Endothelial cell (in vitro differentiated cells): ENCODE measurements at regions not wholly inside any gene's neighbourhood (a gene's known extent, or its start where the extent isn't known, plus 50 kb on each side); places are given as distances from the start of the nearest gene placed in this dataset.

Source experiments
- DNase-seq: peaks from one replicate; pipeline ENCODE4 v3.0.0; 2021; ENCODE audit warnings: low spot score
- H3K27ac Mint-ChIP-seq: one replicate; pipeline ENCODE4 v1.8.0; 2021; ENCODE audit warnings: mixed read lengths, inconsistent platforms; ENCODE audit not compliant: unreplicated experiment
- H3K27me3 Mint-ChIP-seq: one replicate; pipeline ENCODE4 v1.8.0; 2021; ENCODE audit warnings: mild to moderate bottlenecking, moderate library complexity, mixed read lengths, inconsistent platforms; ENCODE audit not compliant: unreplicated experiment
- H3K36me3 Mint-ChIP-seq: one replicate; pipeline ENCODE4 v1.8.0; 2021; ENCODE audit warnings: mild to moderate bottlenecking, low read depth, mixed read lengths, inconsistent platforms; ENCODE audit not compliant: unreplicated experiment
- H3K4me1 Mint-ChIP-seq: one replicate; pipeline ENCODE4 v1.8.0; 2021; ENCODE audit warnings: mild to moderate bottlenecking, mixed read lengths, inconsistent platforms; ENCODE audit not compliant: unreplicated experiment
- H3K4me3 Mint-ChIP-seq: one replicate; pipeline ENCODE4 v1.8.0; 2021; ENCODE audit warnings: mild to moderate bottlenecking, mixed read lengths, inconsistent platforms; ENCODE audit not compliant: unreplicated experiment
- H3K9me3 Mint-ChIP-seq: one replicate; pipeline ENCODE4 v1.8.0; 2021; ENCODE audit warnings: mixed read lengths, inconsistent platforms; ENCODE audit not compliant: unreplicated experiment
- CTCF ChIP-seq: fragments of 200-600 bp; sonication (generic); IDR thresholded peaks from one replicate; pipeline ENCODE4 v1.5.0; 2021; ENCODE audit warnings: antibody characterized with exemption; ENCODE audit not compliant: unreplicated experiment

DNA sequence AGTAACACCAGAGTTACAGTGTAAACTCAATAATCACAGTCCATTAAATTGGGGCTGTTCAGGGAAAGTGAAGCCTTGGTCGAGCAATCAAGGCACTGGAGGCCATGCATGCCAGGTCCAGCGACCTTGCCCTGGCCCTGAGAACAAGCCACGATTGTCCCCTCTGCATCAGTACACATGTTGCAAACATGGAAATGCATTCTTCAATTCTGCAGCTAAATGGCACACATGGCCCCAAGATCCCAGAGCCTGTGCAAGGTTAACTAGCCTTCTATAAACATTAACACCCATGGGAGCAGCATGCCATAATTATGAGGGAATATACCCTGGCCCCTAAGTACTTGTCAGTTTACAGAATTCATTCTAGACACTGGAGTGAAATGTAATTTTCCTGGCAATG, 204.7 kb downstream of the HS3ST3B1 start:
- Mint-ChIP-seq H3K36me3 (no peaks in the 10 kb centered on the region), H3K9me3 (no peaks in the 10 kb centered on the region), H3K27ac (no peak overlapping the region), H3K4me3 (no peak overlapping the region), H3K4me1 (peaks cover 10% of the 10 kb centered on the region), H3K27me3 (peaks cover 4% of the 10 kb centered on the region)
- DNase-seq, result no peak
- no peak for TF ChIP-seq CTCF

GRCh38 chr17:14499976-14500375, 199.1 kb downstream of the HS3ST3B1 start:
- DNase-seq, result no peak
- no peak for TF ChIP-seq CTCF
- Mint-ChIP-seq H3K27ac (no peak overlapping the region), H3K4me3 (no peak overlapping the region), H3K4me1 (no peaks in the 10 kb centered on the region), H3K27me3 (peaks cover 4% of the 10 kb centered on the region), H3K9me3 (no peaks in the 10 kb centered on the region), H3K36me3 (no peaks in the 10 kb centered on the region)

DNA sequence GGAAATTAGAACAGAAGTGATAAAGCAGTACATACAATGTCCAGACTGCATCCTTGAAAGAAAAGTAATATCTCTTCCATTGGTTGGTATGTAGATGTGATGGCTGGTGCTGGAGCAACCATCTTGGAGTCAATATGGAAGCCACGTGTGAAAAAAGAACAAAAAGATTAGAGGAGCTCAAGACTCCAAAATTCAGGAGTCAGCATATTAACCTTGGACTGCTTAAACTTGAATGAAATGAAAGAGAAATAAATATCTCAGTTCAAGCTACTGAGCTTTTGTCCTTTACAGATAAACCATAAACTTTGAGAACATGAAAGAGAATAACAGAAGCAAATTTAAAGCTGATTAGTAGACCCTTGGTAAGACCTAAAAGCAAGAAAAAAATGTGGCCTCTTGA, 197.9 kb downstream of the HS3ST3B1 start:
- no peak overlapping the region for H3K27ac Mint-ChIP-seq
- H3K27me3 Mint-ChIP-seq, result peaks cover 2% of the 10 kb centered on the region
- H3K4me1 Mint-ChIP-seq, result no peaks in the 10 kb centered on the region
- no peak for DNase-seq
- H3K9me3 Mint-ChIP-seq, result no peaks in the 10 kb centered on the region
- H3K4me3 Mint-ChIP-seq, result no peak overlapping the region
- no peak for TF ChIP-seq CTCF
- H3K36me3 Mint-ChIP-seq, result no peaks in the 10 kb centered on the region

DNA sequence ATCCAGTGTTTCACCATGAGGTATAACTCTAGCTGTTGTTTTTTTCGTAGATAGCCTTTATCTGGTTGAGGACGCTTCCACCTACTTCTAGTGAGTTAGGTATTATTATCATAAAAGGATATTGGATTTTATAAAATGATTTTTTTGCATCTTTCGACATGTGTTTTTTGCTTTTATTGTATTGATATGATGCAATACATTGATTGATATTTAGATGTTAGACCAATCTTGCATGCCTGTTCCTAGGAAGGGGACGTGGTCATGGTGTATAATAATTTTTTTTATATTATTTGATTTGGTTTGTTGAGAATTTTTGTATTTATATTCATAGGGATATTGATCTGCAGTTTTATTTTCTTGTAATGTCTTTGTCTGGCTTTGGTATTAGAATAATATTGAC, 193.3 kb downstream of the HS3ST3B1 start:
- H3K9me3 Mint-ChIP-seq, result no peaks in the 10 kb centered on the region
- no peak for DNase-seq
- no peaks in the 10 kb centered on the region for H3K4me1 Mint-ChIP-seq
- H3K4me3 Mint-ChIP-seq, result no peak overlapping the region
- no peaks in the 10 kb centered on the region for H3K36me3 Mint-ChIP-seq
- H3K27ac Mint-ChIP-seq, result no peak overlapping the region
- no peak for TF ChIP-seq CTCF
- no peaks in the 10 kb centered on the region for H3K27me3 Mint-ChIP-seq

DNA sequence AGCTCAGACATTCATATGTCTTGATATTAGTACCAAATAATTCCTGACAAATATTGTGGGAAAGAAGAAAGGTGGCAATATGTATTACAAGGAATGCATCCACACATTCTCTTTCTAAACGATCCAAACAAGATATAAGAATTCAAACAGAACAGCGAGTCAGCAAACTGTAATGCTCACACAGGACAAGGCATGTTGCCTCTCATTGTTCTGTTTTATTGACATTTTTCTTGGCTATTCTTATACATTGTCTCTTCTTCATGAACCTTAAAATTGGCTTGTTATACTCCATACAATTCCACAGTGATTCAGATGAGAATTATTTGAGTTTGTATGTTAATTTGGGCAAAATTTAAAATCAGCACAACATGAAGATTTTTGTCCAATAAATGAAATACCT, 189.1 kb downstream of the HS3ST3B1 start:
- H3K27ac Mint-ChIP-seq, result no peak overlapping the region
- TF ChIP-seq CTCF, result no peak
- H3K9me3 Mint-ChIP-seq, result no peaks in the 10 kb centered on the region
- no peaks in the 10 kb centered on the region for H3K36me3 Mint-ChIP-seq
- no peak overlapping the region for H3K4me3 Mint-ChIP-seq
- DNase-seq, result no peak
- no peaks in the 10 kb centered on the region for H3K27me3 Mint-ChIP-seq
- H3K4me1 Mint-ChIP-seq, result no peaks in the 10 kb centered on the region
